Hematopoietic multipotent progenitor cell treated with erythropoietin and hydrocortisone succinate and interleukin-3 and kit ligand, for 6 days (in vitro differentiated cells): ENCODE measurements at regions not wholly inside any gene's neighbourhood (a gene's known extent, or its start where the extent isn't known, plus 50 kb on each side); places are given as distances from the start of the nearest gene placed in this dataset.
A peak's percentile ranks its signal among the peaks of the same experiment; 100 is the strongest.

Experiments
- DNase-seq: peaks from one replicate; pipeline ENCODE4 v3.0.0-alpha.2; 2015

GRCh38 chr10:120641695-120642094 is 184.7 kb downstream of the PLPP4 start:
- DNase-seq, result peak; percentile 38

GRCh38 chr10:120643351-120643750 is 186.3 kb downstream of the PLPP4 start:
- peak; percentile 37 for DNase-seq

- DNase-seq, result no peak
Observed at GRCh38 chr10:120644556-120645410, 187.8 kb downstream of the PLPP4 start.

GRCh38 chr10:120646159-120646732 is 189.2 kb downstream of the PLPP4 start:
- DNase-seq, result no peak

GRCh38 chr10:120646738-120647456 is 189.9 kb downstream of the PLPP4 start:
- no peak for DNase-seq

GRCh38 chr10:120650705-120651399 is 193.8 kb downstream of the PLPP4 start:
- no peak for DNase-seq

- peak; percentile 39 for DNase-seq
Observed at GRCh38 chr10:120656107-120656506, 195.1 kb upstream of the WDR11 start.

- peak; percentile 18 for DNase-seq
Observed at GRCh38 chr10:120657371-120657770, 193.8 kb upstream of the WDR11 start.

- DNase-seq, result no peak
Observed at GRCh38 chr10:120658943-120659885, 191.9 kb upstream of the WDR11 start.

GRCh38 chr10:120666308-120666707 is 184.9 kb upstream of the WDR11 start:
- DNase-seq, result no peak

GRCh38 chr10:120667276-120667675 is 183.9 kb upstream of the WDR11 start:
- no peak for DNase-seq

- no peak for DNase-seq
Observed at GRCh38 chr10:120671491-120671890, 179.7 kb upstream of the WDR11 start.

- no peak for DNase-seq
Observed at GRCh38 chr10:120683454-120683853, 167.7 kb upstream of the WDR11 start.

GRCh38 chr10:120684226-120684625 is 166.9 kb upstream of the WDR11 start:
- DNase-seq, result peak; percentile 46

- no peak for DNase-seq
Observed at GRCh38 chr10:120685136-120685535, 166.0 kb upstream of the WDR11 start.

- DNase-seq, result peak; percentile 11
Observed at GRCh38 chr10:120688928-120689327, 162.2 kb upstream of the WDR11 start.

- no peak for DNase-seq
Observed at GRCh38 chr10:120689777-120690529, 161.2 kb upstream of the WDR11 start.

- no peak for DNase-seq
Observed at GRCh38 chr10:120691625-120692024, 159.5 kb upstream of the WDR11 start.

GRCh38 chr10:120700426-120700825 is 150.7 kb upstream of the WDR11 start:
- DNase-seq, result peak; percentile 51

- DNase-seq, result peak; percentile 41
Observed at GRCh38 chr10:120701381-120701780, 149.8 kb upstream of the WDR11 start.

- no peak for DNase-seq
Observed at GRCh38 chr10:120702032-120702431, 149.1 kb upstream of the WDR11 start.
